HL-60 (cell line): ENCODE measurements at regions not wholly inside any gene's neighbourhood (a gene's known extent, or its start where the extent isn't known, plus 50 kb on each side); places are given as distances from the start of the nearest gene placed in this dataset.

Source experiments
- DNase-seq, 2 experiments: peaks; one replicate each; pipeline ENCODE4 v3.0.0-alpha.2; 2010 to 2020; ENCODE audit warnings: low read depth in 1 of 2, low spot score in 1 of 2
- H3K27ac ChIP-seq: fragments of 250-450 bp; sonication (Bioruptor Pico); replicated peaks from 2 replicates; pipeline ENCODE4 v1.5.1; 2020; ENCODE audit warnings: mild to moderate bottlenecking, moderate library complexity
- H3K27me3 ChIP-seq: fragments of 250-450 bp; sonication (Bioruptor Pico); 2 replicates; pipeline ENCODE4 v1.5.1; 2021; ENCODE audit warnings: mild to moderate bottlenecking, moderate library complexity; ENCODE audit not compliant: insufficient read depth, poor library complexity, severe bottlenecking
- H3K4me3 ChIP-seq: replicated peaks from 2 replicates; pipeline ENCODE4 v1.5.1; 2011; ENCODE audit warnings: mild to moderate bottlenecking, control low read depth, low read length; ENCODE audit not compliant: insufficient read depth
- CTCF ChIP-seq: IDR thresholded peaks from one replicate; pipeline ENCODE4 v1.5.1; 2011; ENCODE audit warnings: low read length, control low read depth, inconsistent platforms; ENCODE audit not compliant: insufficient read depth
- GABPA ChIP-seq: IDR thresholded peaks from 2 replicates; pipeline ENCODE4 v1.6.1; 2012; ENCODE audit warnings: low read depth
- POLR2AphosphoS5 ChIP-seq: IDR thresholded peaks from 2 replicates; pipeline ENCODE4 v1.6.1; 2012; ENCODE audit warnings: low read depth
- SPI1 ChIP-seq: IDR thresholded peaks from 2 replicates; pipeline ENCODE4 v1.6.1; 2012; ENCODE audit warnings: low read depth, mild to moderate bottlenecking, borderline replicate concordance
- TF ChIP-seq, protein P1 (sequence below): IDR thresholded peaks from 2 replicates; pipeline ENCODE4 v1.6.1; 2012; ENCODE audit warnings: low read depth; ENCODE audit not compliant: insufficient replicate concordance

DNA sequence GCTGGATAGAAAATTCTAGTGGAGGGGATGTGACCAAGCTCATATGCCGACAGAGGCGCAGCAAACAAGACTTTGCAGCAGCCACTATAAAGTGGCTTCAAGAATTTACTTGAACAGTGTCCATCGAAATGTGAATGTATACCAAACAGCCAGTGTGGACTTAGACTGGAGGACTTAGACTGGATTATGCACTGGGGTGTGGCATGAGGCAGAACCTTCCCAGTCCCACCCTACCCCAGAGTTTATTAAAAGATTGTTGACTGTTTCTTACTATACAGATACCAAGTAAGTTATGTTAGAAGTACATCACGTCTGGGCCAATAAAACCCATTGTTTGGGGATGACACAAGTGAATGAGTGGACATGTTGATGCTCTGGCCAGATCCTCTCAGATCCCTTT is 561.3 kb upstream of the KLF4 start:
- no peak for DNase-seq
- TF ChIP-seq, protein P1, sequence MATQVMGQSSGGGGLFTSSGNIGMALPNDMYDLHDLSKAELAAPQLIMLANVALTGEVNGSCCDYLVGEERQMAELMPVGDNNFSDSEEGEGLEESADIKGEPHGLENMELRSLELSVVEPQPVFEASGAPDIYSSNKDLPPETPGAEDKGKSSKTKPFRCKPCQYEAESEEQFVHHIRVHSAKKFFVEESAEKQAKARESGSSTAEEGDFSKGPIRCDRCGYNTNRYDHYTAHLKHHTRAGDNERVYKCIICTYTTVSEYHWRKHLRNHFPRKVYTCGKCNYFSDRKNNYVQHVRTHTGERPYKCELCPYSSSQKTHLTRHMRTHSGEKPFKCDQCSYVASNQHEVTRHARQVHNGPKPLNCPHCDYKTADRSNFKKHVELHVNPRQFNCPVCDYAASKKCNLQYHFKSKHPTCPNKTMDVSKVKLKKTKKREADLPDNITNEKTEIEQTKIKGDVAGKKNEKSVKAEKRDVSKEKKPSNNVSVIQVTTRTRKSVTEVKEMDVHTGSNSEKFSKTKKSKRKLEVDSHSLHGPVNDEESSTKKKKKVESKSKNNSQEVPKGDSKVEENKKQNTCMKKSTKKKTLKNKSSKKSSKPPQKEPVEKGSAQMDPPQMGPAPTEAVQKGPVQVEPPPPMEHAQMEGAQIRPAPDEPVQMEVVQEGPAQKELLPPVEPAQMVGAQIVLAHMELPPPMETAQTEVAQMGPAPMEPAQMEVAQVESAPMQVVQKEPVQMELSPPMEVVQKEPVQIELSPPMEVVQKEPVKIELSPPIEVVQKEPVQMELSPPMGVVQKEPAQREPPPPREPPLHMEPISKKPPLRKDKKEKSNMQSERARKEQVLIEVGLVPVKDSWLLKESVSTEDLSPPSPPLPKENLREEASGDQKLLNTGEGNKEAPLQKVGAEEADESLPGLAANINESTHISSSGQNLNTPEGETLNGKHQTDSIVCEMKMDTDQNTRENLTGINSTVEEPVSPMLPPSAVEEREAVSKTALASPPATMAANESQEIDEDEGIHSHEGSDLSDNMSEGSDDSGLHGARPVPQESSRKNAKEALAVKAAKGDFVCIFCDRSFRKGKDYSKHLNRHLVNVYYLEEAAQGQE, result no peak
- TF ChIP-seq GABPA (no peak), POLR2AphosphoS5 (no peak), SPI1 (no peak), CTCF (no peak)
- Histone ChIP-seq H3K27me3 (no peaks in the 10 kb centered on the region), H3K4me3 (no peak overlapping the region), H3K27ac (no peak overlapping the region)

DNA sequence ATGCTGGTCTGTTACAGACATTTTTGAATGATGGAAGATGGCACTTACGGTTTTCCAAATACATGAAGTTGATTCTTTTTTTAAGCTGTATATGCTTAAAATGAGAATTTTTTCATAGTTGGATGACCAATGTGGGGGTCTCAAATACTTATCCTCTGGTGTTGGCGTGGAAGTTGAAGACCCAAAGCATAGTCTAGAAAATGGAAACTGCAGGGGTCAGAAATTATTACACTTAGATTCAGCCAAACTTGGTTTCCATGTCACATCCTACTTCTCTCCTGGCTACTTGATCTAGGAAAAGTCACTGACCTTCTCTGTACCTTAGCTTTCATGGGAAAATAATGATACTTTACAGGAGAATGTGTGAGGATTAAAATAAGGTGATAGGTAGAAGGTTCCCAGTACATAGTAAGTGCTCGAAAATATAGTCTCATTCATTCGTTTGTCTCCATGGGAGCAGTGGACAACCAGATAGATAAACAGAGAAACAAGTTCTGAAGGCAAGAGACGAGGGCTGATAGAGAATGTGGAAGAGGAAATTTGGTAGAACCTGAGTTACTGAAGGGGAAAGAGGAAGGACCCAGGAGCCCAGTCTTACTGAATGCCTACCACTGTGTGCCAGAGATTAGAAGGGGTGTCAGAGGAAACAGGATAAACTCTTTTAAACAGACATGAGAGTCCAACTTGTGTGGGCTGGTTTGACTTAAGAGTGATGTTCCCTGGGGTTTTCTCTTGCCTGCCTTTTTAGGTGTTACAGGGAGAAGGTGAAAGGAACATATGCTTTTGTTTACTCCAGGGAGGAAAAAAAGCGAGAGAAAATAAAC is 560.3 kb upstream of the KLF4 start:
- no peak for DNase-seq
- H3K27ac ChIP-seq, result no peak overlapping the region

DNA sequence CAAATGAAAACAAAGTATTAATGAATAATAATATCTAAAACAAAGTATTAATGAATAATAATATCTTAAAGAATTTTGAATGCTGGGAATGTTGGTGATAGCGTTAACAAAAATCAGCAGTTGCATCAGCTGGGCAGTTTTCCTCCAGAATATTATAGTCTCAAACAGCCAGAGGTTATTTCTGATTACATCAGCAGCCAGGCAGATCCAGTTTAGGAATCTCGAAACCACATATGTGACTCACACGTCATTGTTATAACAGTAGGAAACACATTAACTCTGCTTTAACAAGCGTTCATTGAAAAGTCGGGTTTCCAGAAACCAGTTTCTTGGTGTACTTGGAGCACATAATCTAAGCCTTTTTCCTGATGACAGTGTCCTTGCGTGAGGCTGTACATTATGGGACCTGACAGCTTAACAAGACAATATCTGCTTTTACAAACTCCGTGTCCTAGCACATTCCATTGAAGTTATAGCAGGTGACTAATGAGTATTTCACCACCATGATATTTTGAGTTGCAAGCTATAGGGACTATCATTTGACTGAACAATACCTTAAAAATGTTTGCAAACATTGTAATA is 559.5 kb upstream of the KLF4 start:
- Histone ChIP-seq H3K4me3 (no peak overlapping the region), H3K27ac (no peak overlapping the region), H3K27me3 (no peaks in the 10 kb centered on the region)
- no peak for TF ChIP-seq CTCF
- no peak for TF ChIP-seq GABPA
- no peak for DNase-seq

More for the DNA sequence above, 560.3 kb upstream of the KLF4 start:
- no peak for TF ChIP-seq GABPA
- no peak for TF ChIP-seq POLR2AphosphoS5
- TF ChIP-seq, protein P1, result no peak
- TF ChIP-seq SPI1, result no peak
- no peak for TF ChIP-seq CTCF
- H3K27me3 ChIP-seq, result no peaks in the 10 kb centered on the region
- H3K4me3 ChIP-seq, result no peak overlapping the region
